ENCODE measurements at regions not wholly inside any gene's neighbourhood (a gene's known extent, or its start where the extent isn't known, plus 50 kb on each side); places are given as distances from the start of the nearest gene placed in this dataset.

GRCh38 chr6:170029416-170030283, 261.2 kb downstream of the DLL1 start:
- no peak overlapping the region for H3K4me3 ChIP-seq (ENCODE audit: low read depth in 2 of 2, low read length in 1 of 2)
- H3K9ac ChIP-seq = no peak overlapping the region
- no peaks in the 10 kb centered on the region for H3K27me3 ChIP-seq (ENCODE audit: insufficient read depth)
- no peaks in the 10 kb centered on the region for H4K20me1 ChIP-seq (ENCODE audit: insufficient read depth)
- H3K36me3 ChIP-seq (replicated peaks in 1 of 2; ENCODE audit: control insufficient read depth in 1 of 2, insufficient read depth in 2 of 2, low read length in 1 of 2) = no peaks in the 10 kb centered on the region
- no peaks in the 10 kb centered on the region for H3K9me3 ChIP-seq
- TF ChIP-seq REST (IDR thresholded peaks at IDR 0.05; ENCODE audit: low read depth, low read length) = no peak
- TF ChIP-seq FOSL2 (IDR thresholded peaks at IDR 0.05; ENCODE audit: borderline replicate concordance, low read depth) = no peak
- no peak for TF ChIP-seq EP300 (IDR thresholded peaks at IDR 0.05; ENCODE audit: borderline replicate concordance in 1 of 2, low read depth in 1 of 2, low read length in 1 of 2)
- TF ChIP-seq, protein P1, sequence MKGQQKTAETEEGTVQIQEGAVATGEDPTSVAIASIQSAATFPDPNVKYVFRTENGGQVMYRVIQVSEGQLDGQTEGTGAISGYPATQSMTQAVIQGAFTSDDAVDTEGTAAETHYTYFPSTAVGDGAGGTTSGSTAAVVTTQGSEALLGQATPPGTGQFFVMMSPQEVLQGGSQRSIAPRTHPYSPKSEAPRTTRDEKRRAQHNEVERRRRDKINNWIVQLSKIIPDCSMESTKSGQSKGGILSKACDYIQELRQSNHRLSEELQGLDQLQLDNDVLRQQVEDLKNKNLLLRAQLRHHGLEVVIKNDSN (IDR thresholded peaks at IDR 0.05; ENCODE audit: borderline replicate concordance, low read depth) = no peak
- TF ChIP-seq PBX3 (IDR thresholded peaks at IDR 0.05) = no peak
- TF ChIP-seq TEAD4 (IDR thresholded peaks at IDR 0.05; ENCODE audit: borderline replicate concordance, insufficient read depth) = no peak
- TF ChIP-seq EZH2phosphoT487 (IDR thresholded peaks at IDR 0.05; ENCODE audit: borderline replicate concordance, low read depth) = no peak
- TF ChIP-seq, protein P2, sequence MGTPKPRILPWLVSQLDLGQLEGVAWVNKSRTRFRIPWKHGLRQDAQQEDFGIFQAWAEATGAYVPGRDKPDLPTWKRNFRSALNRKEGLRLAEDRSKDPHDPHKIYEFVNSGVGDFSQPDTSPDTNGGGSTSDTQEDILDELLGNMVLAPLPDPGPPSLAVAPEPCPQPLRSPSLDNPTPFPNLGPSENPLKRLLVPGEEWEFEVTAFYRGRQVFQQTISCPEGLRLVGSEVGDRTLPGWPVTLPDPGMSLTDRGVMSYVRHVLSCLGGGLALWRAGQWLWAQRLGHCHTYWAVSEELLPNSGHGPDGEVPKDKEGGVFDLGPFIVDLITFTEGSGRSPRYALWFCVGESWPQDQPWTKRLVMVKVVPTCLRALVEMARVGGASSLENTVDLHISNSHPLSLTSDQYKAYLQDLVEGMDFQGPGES (IDR thresholded peaks at IDR 0.05; ENCODE audit: low read depth, low read length) = no peak
- no peak for TF ChIP-seq YY1 (IDR thresholded peaks at IDR 0.05; ENCODE audit: low read depth)
- TF ChIP-seq RFX5 (IDR thresholded peaks at IDR 0.05; ENCODE audit: low read length) = no peak
- TF ChIP-seq RCOR1 (IDR thresholded peaks at IDR 0.05; ENCODE audit: low read length) = no peak
- POLR2A ChIA-PET = no interaction called here
- no peak for DNase-seq
- peaks cover 0 to 38% of the 10 kb centered on the region in 2 experiments; a peak in 1 of 4 replicates for H3K4me1 ChIP-seq (ENCODE audit: control insufficient read depth in 1 of 2, insufficient read depth in 2 of 2, low read depth in 1 of 2, low read length in 1 of 2)
- H3K27ac ChIP-seq (ENCODE audit: low read depth in 2 of 2, low read length in 1 of 2) = no peak overlapping the region
- no peaks in the 10 kb centered on the region for H3K79me2 ChIP-seq (ENCODE audit: insufficient read depth)
- H2AFZ ChIP-seq (ENCODE audit: low read depth) = no peak overlapping the region
- WGBS (ENCODE audit: low lambda C conversion rate) = 41% methylated on average over 5 of the region's 23 CpGs
- CTCF ChIA-PET = no interaction called here
- H3F3A ChIP-seq (replicated peaks; ENCODE audit: insufficient read depth) = no peaks in the 10 kb centered on the region
- no peak overlapping the region for H3K4me2 ChIP-seq
- no peaks in the 10 kb centered on the region for H3K9me2 ChIP-seq

Measured in SK-N-SH (cell line).